ENCODE measurements at regions not wholly inside any gene's neighbourhood (a gene's known extent, or its start where the extent isn't known, plus 50 kb on each side); places are given as distances from the start of the nearest gene placed in this dataset.

- Mint-ChIP-seq H3K4me3 (no peak overlapping the region), H3K36me3 (no peaks in the 10 kb centered on the region), H3K27me3 (no peaks in the 10 kb centered on the region), H3K27ac (no peak overlapping the region), H3K9me3 (no peaks in the 10 kb centered on the region), H3K4me1 (ENCODE audit: unreplicated experiment) (no peaks in the 10 kb centered on the region)
- TF ChIP-seq CTCF (conservative IDR thresholded peaks at IDR 0.05), result no peak
- no peak for DNase-seq (ENCODE audit: extremely low spot score, unreplicated experiment)
These were observed 748.8 kb upstream of the NCAM2 start for GRCh38 chr21:20249401-20249800.

- Mint-ChIP-seq H3K36me3 (no peaks in the 10 kb centered on the region), H3K4me1 (ENCODE audit: unreplicated experiment) (no peaks in the 10 kb centered on the region), H3K4me3 (no peak overlapping the region), H3K27ac (no peak overlapping the region), H3K27me3 (no peaks in the 10 kb centered on the region), H3K9me3 (no peaks in the 10 kb centered on the region)
- DNase-seq (ENCODE audit: extremely low spot score, unreplicated experiment), result no peak
- no peak for TF ChIP-seq CTCF (conservative IDR thresholded peaks at IDR 0.05)
These were observed 747.9 kb upstream of the NCAM2 start for GRCh38 chr21:20250337-20250736.

DNA sequence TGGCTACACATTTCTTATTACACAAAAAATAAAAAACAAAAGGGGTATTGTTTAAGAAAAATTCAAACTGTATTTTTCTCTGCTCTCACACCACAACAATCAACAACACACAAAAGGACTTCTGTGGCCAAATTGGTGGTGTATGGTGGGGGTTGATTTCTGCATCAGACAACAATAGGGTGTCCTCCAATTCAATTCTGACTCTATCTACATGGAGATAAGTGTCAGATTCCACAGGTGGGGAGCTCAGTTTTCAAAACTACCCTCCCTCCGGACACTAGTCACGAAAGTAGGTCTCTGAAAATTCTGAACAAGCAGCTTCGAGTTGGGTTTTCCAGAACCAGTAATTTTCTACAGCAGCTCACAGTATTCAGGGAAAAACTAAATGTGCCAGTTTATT is 744.9 kb upstream of the NCAM2 start:
- H3K4me3 Mint-ChIP-seq, result no peak overlapping the region

DNA sequence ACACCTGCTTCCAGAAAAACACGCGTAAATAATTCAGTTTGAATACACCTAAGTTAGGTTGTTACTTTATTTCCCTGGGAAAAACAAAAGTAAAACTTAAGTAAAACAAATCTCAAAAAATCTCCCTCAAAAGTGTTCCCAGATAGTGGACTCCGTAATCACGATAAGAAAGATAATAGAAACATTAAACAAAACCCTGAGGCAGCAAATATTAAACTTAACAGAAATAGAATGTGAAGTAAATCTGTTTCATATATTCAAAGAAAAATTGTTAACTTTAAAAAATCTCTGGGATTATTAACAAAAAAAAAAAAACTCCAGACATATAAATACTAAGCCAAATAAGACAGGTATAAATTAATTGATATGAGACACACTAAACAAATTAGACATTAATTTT is 743.2 kb upstream of the NCAM2 start:
- TF ChIP-seq CTCF (conservative IDR thresholded peaks at IDR 0.05), result peak; percentile 6
- Mint-ChIP-seq H3K4me3 (no peak overlapping the region), H3K27ac (no peak overlapping the region), H3K4me1 (ENCODE audit: unreplicated experiment) (no peaks in the 10 kb centered on the region), H3K36me3 (no peaks in the 10 kb centered on the region), H3K27me3 (no peaks in the 10 kb centered on the region), H3K9me3 (no peaks in the 10 kb centered on the region)
- DNase-seq (ENCODE audit: extremely low spot score, unreplicated experiment), result no peak

More for the DNA sequence above, 744.9 kb upstream of the NCAM2 start:
- no peak for DNase-seq (ENCODE audit: extremely low spot score, unreplicated experiment)
- Mint-ChIP-seq H3K9me3 (no peaks in the 10 kb centered on the region), H3K4me1 (ENCODE audit: unreplicated experiment) (no peaks in the 10 kb centered on the region), H3K36me3 (no peaks in the 10 kb centered on the region), H3K27ac (no peak overlapping the region), H3K27me3 (no peaks in the 10 kb centered on the region)
- no peak for TF ChIP-seq CTCF (conservative IDR thresholded peaks at IDR 0.05)

DNA sequence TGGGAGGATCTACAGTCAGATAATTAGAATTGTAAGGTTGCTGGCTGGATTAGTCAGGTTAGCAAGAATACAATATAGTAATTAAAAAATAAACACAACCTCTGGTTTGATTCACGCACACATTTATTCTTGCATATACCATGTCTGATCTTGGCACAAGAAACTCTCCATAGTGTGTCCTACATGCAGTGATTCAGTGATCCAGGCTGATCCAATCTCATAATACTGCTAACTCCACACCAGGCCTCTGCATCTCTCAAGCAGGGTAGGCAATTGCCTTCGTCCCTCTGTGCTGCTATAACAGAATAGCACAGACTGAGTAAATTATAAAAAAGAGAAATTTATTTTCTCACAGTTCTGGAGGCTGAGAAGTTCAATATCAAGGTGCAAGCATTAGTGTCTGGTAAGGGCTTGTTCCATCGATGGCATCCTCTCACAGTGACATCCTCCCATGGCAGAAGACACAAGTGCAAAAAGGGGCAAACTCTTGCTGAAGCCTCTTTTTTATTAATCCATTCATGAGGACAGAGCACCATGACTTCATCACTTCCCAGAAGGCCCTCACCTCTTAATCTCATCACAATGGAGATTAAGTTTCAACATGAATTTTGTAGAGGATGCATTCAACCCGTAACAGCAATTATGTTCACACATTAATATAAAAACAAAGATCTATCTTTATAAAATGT is 741.0 kb upstream of the NCAM2 start:
- no peak overlapping the region for H3K4me3 Mint-ChIP-seq
- no peaks in the 10 kb centered on the region for H3K4me1 Mint-ChIP-seq (ENCODE audit: unreplicated experiment)
- no peak overlapping the region for H3K27ac Mint-ChIP-seq

More for the DNA sequence above, 741.0 kb upstream of the NCAM2 start:
- TF ChIP-seq CTCF (conservative IDR thresholded peaks at IDR 0.05), result no peak
- DNase-seq (ENCODE audit: extremely low spot score, unreplicated experiment), result no peak
- Mint-ChIP-seq H3K27me3 (no peaks in the 10 kb centered on the region), H3K36me3 (no peaks in the 10 kb centered on the region), H3K9me3 (no peaks in the 10 kb centered on the region)
